GM12878 (cell line): ENCODE measurements at regions not wholly inside any gene's neighbourhood (a gene's known extent, or its start where the extent isn't known, plus 50 kb on each side); places are given as distances from the start of the nearest gene placed in this dataset.

Experiments used
- ATAC-seq: fragments of 200-7000 bp; cut with Tn5 transposase; 3 replicates; pipeline ENCODE4 v1.9.1; 2020; ENCODE audit warnings: mild to moderate bottlenecking, moderate library complexity
- BruUV-seq: library from RNA; stranded (reverse); fragments of 400-500 nt; replicated peaks from 2 replicates; lab custom pipeline; 2021; lab: Mats Ljungman, UMichigan
- CTCF ChIA-PET: fragments of 300-600 bp; sonication (Branson Sonifier 250); formaldehyde crosslinking; extraction: SDS; loops from one replicate; lab custom pipeline; 2021; ENCODE audit warnings: inconsistent platforms; lab: Yijun Ruan, JAX
- POLR2A ChIA-PET: fragments of 350-600 bp; formaldehyde crosslinking; extraction: SDS; loops from one replicate; lab custom pipeline; 2021; ENCODE audit warnings: inconsistent platforms; lab: Charles Lee
- RAD21 ChIA-PET: fragments of 300-600 bp; sonication (Branson Sonifier 250); formaldehyde crosslinking; loops from one replicate; lab custom pipeline; 2023; ENCODE audit warnings: antibody characterized with exemption; ENCODE audit not compliant: unreplicated experiment; lab: Charles Lee
- SMC1A ChIA-PET: fragments of 300-600 bp; sonication (Branson Sonifier 250); formaldehyde crosslinking; loops from one replicate; lab custom pipeline; 2023; ENCODE audit not compliant: unreplicated experiment, uncharacterized antibody; lab: Charles Lee
- DNase-seq: peaks from one replicate; pipeline ENCODE4 v3.0.0-alpha.2; 2011; ENCODE audit warnings: low read depth, low spot score
- FAIRE-seq: peaks from 3 replicates; lab custom pipeline; 2011; peaks lifted over from hg19 to GRCh38; lab: Jason Lieb, UNC
- H2AFZ ChIP-seq: 2 replicates; pipeline ENCODE4 v1.6.0; 2011; ENCODE audit warnings: low read depth, low read length, control low read depth; ENCODE audit not compliant: control insufficient read depth
- H3K27ac ChIP-seq: 2 replicates; pipeline ENCODE4 v1.5.1; 2011; ENCODE audit warnings: control low read depth; ENCODE audit not compliant: control insufficient read depth, insufficient read depth
- H3K27me3 ChIP-seq, 2 experiments: replicated peaks in 1 of 2; 2 replicates each; pipeline versions ENCODE4 v1.6.0 to v1.6.1; 2011; ENCODE audit warnings: low read length in 1 of 2; ENCODE audit not compliant: control insufficient read depth in 2 of 2, insufficient read depth in 2 of 2
- H3K36me3 ChIP-seq, 2 experiments: 2 replicates each; pipeline ENCODE4 v1.5.1; 2011; ENCODE audit warnings: low read length in 1 of 2; ENCODE audit not compliant: control insufficient read depth in 2 of 2, insufficient read depth in 2 of 2
- H3K4me1 ChIP-seq: 2 replicates; pipeline ENCODE4 v1.6.1; 2011; ENCODE audit warnings: mild to moderate bottlenecking, low read length, moderate library complexity, mixed read lengths; ENCODE audit not compliant: control insufficient read depth, insufficient read depth
- H3K4me2 ChIP-seq: 2 replicates; pipeline ENCODE4 v1.6.0; 2011; ENCODE audit warnings: control low read depth; ENCODE audit not compliant: control insufficient read depth, insufficient read depth
- H3K4me3 ChIP-seq: fragments of 200-600 bp; sonication (generic); 2 replicates; pipeline ENCODE4 v1.5.1; 2016
- H3K79me2 ChIP-seq: 2 replicates; pipeline ENCODE4 v1.6.0; 2011; ENCODE audit warnings: low read length; ENCODE audit not compliant: control insufficient read depth, insufficient read depth
- H3K9ac ChIP-seq: 2 replicates; pipeline ENCODE4 v1.8.0; 2011; ENCODE audit warnings: low read length, control low read depth, mixed read lengths; ENCODE audit not compliant: control insufficient read depth, insufficient read depth
- H3K9me3 ChIP-seq: replicated peaks from 3 replicates; pipeline ENCODE4 v1.5.1; 2011; ENCODE audit warnings: mild to moderate bottlenecking, low read length; ENCODE audit not compliant: control insufficient read depth, insufficient read depth
- H4K20me1 ChIP-seq: 2 replicates; pipeline ENCODE4 v1.6.0; 2011; ENCODE audit not compliant: control insufficient read depth, insufficient read depth
- E4F1 ChIP-seq: fragments of 450-650 bp; IDR thresholded peaks from 2 replicates; pipeline ENCODE4 v1.6.1; 2018; ENCODE audit warnings: borderline replicate concordance, mild to moderate bottlenecking; ENCODE audit not compliant: partially characterized antibody
- EZH2 ChIP-seq: IDR thresholded peaks from 2 replicates; pipeline ENCODE4 v1.6.1; 2012; ENCODE audit warnings: low read depth, mild to moderate bottlenecking, control low read depth, inconsistent platforms, low read length, borderline replicate concordance; ENCODE audit not compliant: control insufficient read depth
- GATAD2B ChIP-seq: fragments of 450-650 bp; conservative IDR thresholded peaks from 2 replicates; pipeline ENCODE4 v1.6.1; 2017; ENCODE audit warnings: low read depth, mild to moderate bottlenecking, moderate library complexity
- HCFC1 ChIP-seq: fragments of 150-350 bp; IDR thresholded peaks from 2 replicates; pipeline ENCODE4 v1.6.1; 2014; ENCODE audit warnings: low read length
- MEF2B ChIP-seq: fragments of 450-650 bp; IDR thresholded peaks from 2 replicates; pipeline ENCODE4 v1.6.1; 2018; ENCODE audit warnings: mild to moderate bottlenecking, moderate library complexity; ENCODE audit not compliant: partially characterized antibody, poor library complexity, severe bottlenecking
- NFYB ChIP-seq: IDR thresholded peaks from 2 replicates; pipeline ENCODE4 v1.6.1; 2011; ENCODE audit warnings: low read depth, mild to moderate bottlenecking, low read length, improper control_type of control experiment, moderate library complexity; ENCODE audit not compliant: insufficient read depth
- NR2C1 ChIP-seq: fragments of 450-650 bp; IDR thresholded peaks from 2 replicates; pipeline ENCODE4 v1.6.1; 2017; ENCODE audit warnings: antibody characterized with exemption, mild to moderate bottlenecking, moderate library complexity
- PAX5 ChIP-seq: IDR thresholded peaks from 2 replicates; pipeline ENCODE4 v1.6.1; 2011; ENCODE audit warnings: low read depth, low read length, borderline replicate concordance
- PAX8 ChIP-seq: fragments of 450-650 bp; IDR thresholded peaks from 2 replicates; pipeline ENCODE4 v1.6.1; 2017; ENCODE audit warnings: mild to moderate bottlenecking, moderate library complexity
- RAD21 ChIP-seq: IDR thresholded peaks from 2 replicates; pipeline ENCODE4 v1.6.1; 2011; ENCODE audit warnings: mild to moderate bottlenecking, low read depth, low read length, moderate library complexity; ENCODE audit not compliant: insufficient read depth
- RBBP5 ChIP-seq: fragments of 200-600 bp; sonication (generic); conservative IDR thresholded peaks from 2 replicates; pipeline ENCODE4 v1.6.1; 2016
- SMC3 ChIP-seq: IDR thresholded peaks from 2 replicates; pipeline ENCODE4 v1.6.1; 2011; ENCODE audit warnings: low read length, improper control_type of control experiment, borderline replicate concordance
- SP1 ChIP-seq: IDR thresholded peaks from one replicate; pipeline ENCODE4 v1.6.1; 2011; ENCODE audit warnings: low read depth, low read length
- TCF7 ChIP-seq: IDR thresholded peaks from 2 replicates; pipeline ENCODE4 v1.6.1; 2014; ENCODE audit warnings: antibody characterized with exemption, borderline replicate concordance
- ZNF24 ChIP-seq: fragments of 450-650 bp; IDR thresholded peaks from 2 replicates; pipeline ENCODE4 v1.6.1; 2017; ENCODE audit warnings: antibody characterized with exemption, mild to moderate bottlenecking
- in situ Hi-C: fragments of 300-500 bp; cut with MboI; formaldehyde crosslinking; loops from 9 replicates; pipeline ENCODE4 v1.14.3; 2018; ENCODE audit warnings: mixed read lengths
- intact Hi-C: fragments of 100-400 bp; cut with micrococcal nuclease; formaldehyde crosslinking; loops from one replicate; pipeline ENCODE4 v1.14.2; 2022; ENCODE audit not compliant: unreplicated experiment
- TF ChIP-seq, protein P1 (sequence below): IDR thresholded peaks from 2 replicates; pipeline ENCODE4 v1.6.1; 2011; ENCODE audit warnings: mild to moderate bottlenecking, low read depth, low read length, moderate library complexity; ENCODE audit not compliant: insufficient replicate concordance
- TF ChIP-seq, protein P2 (sequence below): IDR thresholded peaks from 2 replicates; pipeline ENCODE4 v1.6.1; 2011; ENCODE audit warnings: borderline replicate concordance, low read depth, mild to moderate bottlenecking, moderate library complexity, low read length; ENCODE audit not compliant: insufficient read depth, poor library complexity, severe bottlenecking
- TF ChIP-seq, protein P3 (sequence below): IDR thresholded peaks from 2 replicates; pipeline ENCODE4 v1.6.1; 2012; ENCODE audit warnings: low read length, inconsistent platforms

DNA sequence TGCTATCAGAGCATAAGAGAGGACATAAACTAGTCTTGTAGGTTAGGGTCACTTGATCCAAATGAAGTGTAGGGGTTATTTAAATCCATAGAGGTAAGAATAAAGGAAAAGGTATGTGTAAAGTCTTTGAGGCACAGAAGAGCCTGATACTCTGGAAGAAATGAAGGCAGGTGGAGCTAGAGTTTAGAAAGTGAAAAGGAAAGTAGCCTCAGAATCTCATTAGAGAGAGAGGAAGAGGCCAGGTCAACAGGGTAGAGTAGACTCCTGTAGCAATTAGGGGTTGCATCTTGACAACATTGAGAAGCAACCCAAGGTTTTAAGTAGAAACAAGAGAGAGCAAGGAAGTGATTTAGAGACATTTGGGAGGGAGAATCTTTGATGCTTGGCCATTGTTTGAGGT is 235.2 kb upstream of the SOX9 start:
- Histone ChIP-seq H4K20me1 (no peaks in the 10 kb centered on the region), H3K27ac (no peak overlapping the region), H3K79me2 (no peaks in the 10 kb centered on the region), H2AFZ (no peak overlapping the region; the same call in 1 of the 2 replicates), H3K9ac (no peak overlapping the region), H3K27me3 (no peaks in the 10 kb centered on the region), H3K4me3 (no peak overlapping the region), H3K4me2 (no peak overlapping the region), H3K9me3 (no peaks in the 10 kb centered on the region; the same call in 2 of the 3 replicates), H3K36me3 (no peaks in the 10 kb centered on the region), H3K4me1 (no peaks in the 10 kb centered on the region)
- ChIA-PET RAD21 (no interaction called here), SMC1A (interaction anchor here (0.5 to 1.7 kb wide), 4 partner anchors 13 to 231 kb away, joined by 3 to 6 read pairs (median 4); no protein-coding TSS in a partner anchor), POLR2A (no interaction called here), CTCF (interaction anchor here (0.7 to 2.6 kb wide), 2 partner anchors 232 to 238 kb away, joined by 3 to 6 read pairs; no protein-coding TSS in a partner anchor)
- FAIRE-seq (no peak), ATAC-seq (peak; percentile 70), DNase-seq (no peak)
- no TSS peak for BruUV-seq
- in situ Hi-C loops = no loop called here
- intact Hi-C loops = loop anchor here (5.0 kb wide), 1 partner anchor 232 kb away; no protein-coding TSS in a partner anchor
- no peak for TF ChIP-seq MEF2B
- TF ChIP-seq, protein P1, sequence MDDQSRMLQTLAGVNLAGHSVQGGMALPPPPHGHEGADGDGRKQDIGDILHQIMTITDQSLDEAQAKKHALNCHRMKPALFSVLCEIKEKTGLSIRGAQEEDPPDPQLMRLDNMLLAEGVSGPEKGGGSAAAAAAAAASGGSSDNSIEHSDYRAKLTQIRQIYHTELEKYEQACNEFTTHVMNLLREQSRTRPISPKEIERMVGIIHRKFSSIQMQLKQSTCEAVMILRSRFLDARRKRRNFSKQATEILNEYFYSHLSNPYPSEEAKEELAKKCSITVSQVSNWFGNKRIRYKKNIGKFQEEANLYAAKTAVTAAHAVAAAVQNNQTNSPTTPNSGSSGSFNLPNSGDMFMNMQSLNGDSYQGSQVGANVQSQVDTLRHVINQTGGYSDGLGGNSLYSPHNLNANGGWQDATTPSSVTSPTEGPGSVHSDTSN = no peak
- no peak for TF ChIP-seq PAX8
- TF ChIP-seq NR2C1 = no peak
- TF ChIP-seq RAD21 = 0 out of 2 replicates have a peak, but pooled peaks have one; percentile 18
- no peak for TF ChIP-seq SP1
- peak; percentile 6; the same call in 1 of the 2 replicates for TF ChIP-seq SMC3
- TF ChIP-seq, protein P2, sequence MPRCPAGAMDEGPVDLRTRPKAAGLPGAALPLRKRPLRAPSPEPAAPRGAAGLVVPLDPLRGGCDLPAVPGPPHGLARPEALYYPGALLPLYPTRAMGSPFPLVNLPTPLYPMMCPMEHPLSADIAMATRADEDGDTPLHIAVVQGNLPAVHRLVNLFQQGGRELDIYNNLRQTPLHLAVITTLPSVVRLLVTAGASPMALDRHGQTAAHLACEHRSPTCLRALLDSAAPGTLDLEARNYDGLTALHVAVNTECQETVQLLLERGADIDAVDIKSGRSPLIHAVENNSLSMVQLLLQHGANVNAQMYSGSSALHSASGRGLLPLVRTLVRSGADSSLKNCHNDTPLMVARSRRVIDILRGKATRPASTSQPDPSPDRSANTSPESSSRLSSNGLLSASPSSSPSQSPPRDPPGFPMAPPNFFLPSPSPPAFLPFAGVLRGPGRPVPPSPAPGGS = no peak
- TF ChIP-seq ZNF24 = peak; percentile 84; the same call in 1 of the 2 replicates
- TF ChIP-seq, protein P3, sequence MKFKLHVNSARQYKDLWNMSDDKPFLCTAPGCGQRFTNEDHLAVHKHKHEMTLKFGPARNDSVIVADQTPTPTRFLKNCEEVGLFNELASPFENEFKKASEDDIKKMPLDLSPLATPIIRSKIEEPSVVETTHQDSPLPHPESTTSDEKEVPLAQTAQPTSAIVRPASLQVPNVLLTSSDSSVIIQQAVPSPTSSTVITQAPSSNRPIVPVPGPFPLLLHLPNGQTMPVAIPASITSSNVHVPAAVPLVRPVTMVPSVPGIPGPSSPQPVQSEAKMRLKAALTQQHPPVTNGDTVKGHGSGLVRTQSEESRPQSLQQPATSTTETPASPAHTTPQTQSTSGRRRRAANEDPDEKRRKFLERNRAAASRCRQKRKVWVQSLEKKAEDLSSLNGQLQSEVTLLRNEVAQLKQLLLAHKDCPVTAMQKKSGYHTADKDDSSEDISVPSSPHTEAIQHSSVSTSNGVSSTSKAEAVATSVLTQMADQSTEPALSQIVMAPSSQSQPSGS = no peak
- no peak for TF ChIP-seq PAX5
- TF ChIP-seq E4F1 = no peak
- no peak for TF ChIP-seq NFYB
- no peak for TF ChIP-seq RBBP5
- no peak for TF ChIP-seq GATAD2B
- no peak for TF ChIP-seq EZH2
- no peak for TF ChIP-seq TCF7
- no peak for TF ChIP-seq HCFC1
